GM18868 (cell line): ENCODE measurements at regions not wholly inside any gene's neighbourhood (a gene's known extent, or its start where the extent isn't known, plus 50 kb on each side); places are given as distances from the start of the nearest gene placed in this dataset.
"Not testable (repeated sequence)": the region's sequence is repeated elsewhere in the genome, so short reads cannot be mapped to it uniquely, and the experiment has no call there.

Experiments
- ATAC-seq: cut with Tn5 transposase; IDR thresholded peaks from one replicate; pipeline ENCODE4 v1.9.1; 2021; ENCODE audit warnings: mild to moderate bottlenecking, moderate library complexity; ENCODE audit not compliant: unreplicated experiment

GRCh38 chr13:97774391-97775100 is 178.9 kb upstream of the IPO5 start:
- not testable (repeated sequence) for ATAC-seq

- no peak for ATAC-seq
These were observed 173.0 kb upstream of the IPO5 start for GRCh38 chr13:97780486-97780885.

DNA sequence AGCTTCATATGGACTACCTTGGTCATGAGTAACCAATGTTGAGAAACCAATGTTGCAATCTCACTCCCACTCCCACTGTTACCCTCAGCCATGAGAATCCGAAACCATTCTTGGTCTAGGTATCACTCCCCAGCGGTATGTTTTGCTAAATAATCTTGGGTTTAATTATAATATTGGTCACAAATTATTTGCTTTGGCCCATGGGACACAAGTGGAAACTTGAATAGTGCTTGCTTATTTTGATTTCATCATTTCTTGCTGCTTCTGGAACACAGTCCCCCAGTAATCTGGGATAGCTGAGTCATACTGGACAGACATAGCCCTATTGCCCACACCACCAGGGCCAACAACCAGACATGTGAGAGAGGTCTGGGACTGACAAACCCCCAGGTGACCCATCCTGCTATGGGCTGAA is 171.6 kb upstream of the IPO5 start:
- no peak for ATAC-seq

DNA sequence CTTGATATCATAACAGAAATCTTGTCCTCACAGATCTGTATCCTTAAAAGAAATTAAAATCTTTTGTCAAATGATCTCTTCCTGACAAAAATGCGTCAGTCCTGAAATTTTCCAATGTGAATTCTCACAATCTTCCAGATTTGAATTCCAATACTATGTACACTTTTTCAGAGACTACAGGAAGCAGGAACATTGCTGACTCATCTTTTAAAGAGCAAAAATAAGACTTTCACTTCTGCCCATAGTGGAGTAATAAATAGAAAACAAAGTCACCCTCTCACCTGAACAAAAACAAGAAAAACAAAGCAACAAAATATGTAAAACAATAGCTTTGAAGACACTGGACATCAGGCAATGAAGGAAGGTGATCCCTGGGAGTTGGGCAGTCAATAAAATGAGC is 167.0 kb upstream of the IPO5 start:
- no peak for ATAC-seq

- no peak for ATAC-seq
These were observed 155.9 kb upstream of the IPO5 start for GRCh38 chr13:97797553-97797952.

- no peak for ATAC-seq
These were observed 155.2 kb upstream of the IPO5 start for GRCh38 chr13:97798171-97798821.

DNA sequence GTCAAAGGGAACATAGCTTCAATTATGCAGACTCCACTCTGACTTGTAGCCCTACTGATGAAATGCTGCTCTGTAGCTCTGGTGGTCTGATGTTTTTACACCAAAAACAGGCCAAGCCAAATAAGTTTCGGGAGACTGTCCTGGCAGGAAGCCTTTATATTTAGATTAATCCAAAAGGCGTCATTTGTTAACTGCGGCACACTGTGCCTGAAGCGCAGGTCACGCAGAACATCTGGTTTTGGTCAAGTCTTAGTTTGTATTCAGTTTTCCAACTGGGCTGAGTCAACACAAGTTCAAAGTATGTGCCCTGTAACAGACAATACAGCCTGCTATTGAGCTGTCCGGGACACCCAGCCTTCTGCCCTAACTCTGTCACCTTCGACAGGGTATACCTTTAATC is 154.6 kb upstream of the IPO5 start:
- ATAC-seq = no peak

DNA sequence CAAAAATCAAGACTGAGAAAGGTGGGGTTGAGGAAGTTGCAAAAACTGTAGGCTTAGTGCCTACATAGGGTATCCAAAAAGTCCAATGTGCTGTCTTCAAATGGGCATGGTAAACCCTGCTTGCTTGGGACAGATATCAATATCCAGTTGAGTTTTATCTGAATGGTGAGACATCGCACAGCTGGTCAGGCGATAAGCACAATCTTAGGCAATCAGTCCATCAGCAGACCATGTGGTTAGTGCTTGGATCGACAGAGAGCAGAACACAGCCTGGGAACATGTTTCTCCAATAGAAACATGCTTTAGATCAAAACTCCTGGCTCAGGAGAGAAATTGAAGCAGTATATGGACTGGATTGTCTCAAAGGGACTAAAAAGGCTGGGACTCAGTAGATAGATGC is 151.3 kb upstream of the IPO5 start:
- ATAC-seq = no peak

DNA sequence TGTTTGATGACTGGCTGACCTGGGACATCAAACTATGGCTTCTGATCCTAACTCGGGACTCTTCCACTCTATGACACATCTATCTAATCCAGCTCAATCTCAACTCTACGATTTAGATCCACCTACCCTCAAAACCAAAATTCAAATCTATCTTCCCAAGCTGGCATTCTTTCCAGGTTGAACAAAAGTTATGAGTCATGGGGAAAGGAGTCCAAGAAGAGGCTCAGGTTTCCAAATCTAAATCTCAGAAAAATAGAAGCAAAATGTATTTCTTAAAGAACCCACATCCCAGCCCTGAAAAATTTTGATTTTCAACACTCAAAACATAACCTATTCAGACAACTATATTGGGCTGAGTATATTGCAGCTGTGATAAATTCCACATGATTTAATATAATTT is 143.9 kb upstream of the IPO5 start:
- ATAC-seq = no peak

GRCh38 chr13:97810152-97810551 is 143.3 kb upstream of the IPO5 start:
- ATAC-seq = no peak

DNA sequence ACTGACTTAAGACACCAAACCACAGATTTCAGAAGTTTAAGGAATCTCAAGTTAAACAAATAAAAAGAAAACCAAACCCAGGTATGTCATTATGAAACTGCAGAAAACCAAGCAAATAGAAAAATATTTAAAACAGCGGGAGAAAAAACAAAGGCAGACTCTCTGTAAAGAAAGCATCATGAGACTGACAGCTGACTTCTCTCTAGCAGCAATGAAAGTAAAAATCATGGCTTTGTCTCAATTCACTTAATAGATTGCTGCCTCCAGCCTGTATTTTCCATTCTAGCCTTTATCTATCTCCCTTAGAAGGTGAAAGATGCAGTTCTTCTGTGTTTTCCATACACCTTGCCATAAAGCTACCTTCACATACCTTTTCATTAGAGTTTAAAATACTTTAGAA is 131.1 kb upstream of the IPO5 start:
- no peak for ATAC-seq

DNA sequence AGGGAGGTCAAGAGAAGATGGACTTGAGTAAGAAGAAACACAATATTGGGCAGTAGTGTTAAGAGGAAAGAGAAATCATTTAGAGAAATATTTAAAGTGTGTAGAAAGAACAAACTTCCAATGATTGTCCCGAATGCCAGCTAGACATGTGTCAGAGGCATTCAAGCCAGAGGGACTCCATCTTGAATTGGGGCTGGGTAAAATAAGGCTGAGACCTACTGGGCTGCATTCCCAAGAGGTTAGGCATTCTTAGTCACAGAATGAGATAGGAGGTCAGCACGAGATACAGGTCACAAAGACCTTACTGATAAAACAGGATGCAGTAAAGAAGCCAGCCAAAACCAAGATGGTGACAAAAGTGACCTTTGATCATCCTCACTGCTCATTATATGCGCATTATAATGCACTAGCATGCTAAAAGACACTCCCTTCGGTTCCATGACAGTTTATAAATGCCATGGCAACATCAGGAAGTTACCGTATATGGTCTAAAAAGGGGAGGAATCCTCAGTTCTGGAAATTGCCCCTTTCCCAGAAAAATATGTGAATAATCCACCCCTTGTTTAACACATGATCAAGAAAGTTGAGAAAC is 127.0 kb upstream of the IPO5 start:
- no peak for ATAC-seq

DNA sequence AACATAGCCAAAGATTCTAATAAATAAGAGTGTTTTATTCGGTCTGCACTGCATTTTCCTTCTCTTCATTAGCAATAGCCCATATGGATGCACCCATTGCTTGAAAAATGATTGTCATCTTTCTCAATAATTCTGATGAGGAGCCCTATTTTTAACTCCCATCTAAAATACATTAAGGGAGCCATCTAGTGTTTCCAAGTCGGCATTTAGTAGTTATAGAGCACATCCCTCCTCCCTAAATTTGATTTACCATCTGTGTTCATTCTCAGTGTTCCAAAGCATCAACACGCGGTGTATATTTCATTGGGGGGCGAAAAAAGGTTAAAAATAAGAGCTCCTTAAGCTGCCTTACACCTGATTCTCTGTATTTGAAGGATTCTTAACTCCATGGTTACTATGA is 119.2 kb upstream of the IPO5 start:
- ATAC-seq = no peak

DNA sequence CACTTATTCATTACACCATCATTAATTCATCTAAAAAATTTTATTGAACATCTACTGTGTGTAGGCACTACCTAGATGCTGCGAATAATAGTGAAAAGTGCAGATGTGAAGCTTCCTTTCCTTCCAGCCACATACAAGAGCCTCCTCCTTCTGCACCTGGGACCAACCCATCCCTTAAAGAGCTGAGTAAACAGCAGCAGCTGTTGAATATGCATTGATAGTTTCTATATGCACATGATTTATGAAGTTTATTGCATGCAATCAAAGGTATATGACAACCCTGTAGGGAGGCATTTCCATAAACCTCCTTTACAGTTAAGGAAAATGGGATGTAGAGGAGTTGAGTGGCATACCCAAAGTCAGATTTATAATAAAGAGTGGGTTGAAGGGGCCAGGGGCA is 110.3 kb upstream of the IPO5 start:
- no peak for ATAC-seq

DNA sequence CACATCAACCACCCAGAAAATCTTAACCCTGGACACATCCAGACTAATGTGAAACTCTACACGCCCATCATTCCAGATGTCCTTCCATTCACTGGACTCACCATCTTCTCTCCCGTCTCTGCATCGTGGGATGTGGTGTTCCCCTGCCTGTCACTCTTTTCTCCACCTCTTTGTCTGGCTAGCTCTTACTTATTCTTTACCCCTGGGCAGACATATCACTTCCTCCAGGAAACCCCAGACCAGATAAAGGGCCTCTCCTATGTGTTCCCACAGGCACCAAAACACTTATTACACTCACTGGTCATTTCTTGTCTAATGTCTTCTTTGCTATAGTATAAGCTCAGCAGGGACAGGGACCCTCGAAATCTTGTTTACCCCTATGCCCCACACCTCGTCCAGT is 109.3 kb upstream of the IPO5 start:
- no peak for ATAC-seq

GRCh38 chr13:97848886-97849285 is 104.6 kb upstream of the IPO5 start:
- ATAC-seq = no peak

- ATAC-seq = peak; percentile 94
These were observed 104.2 kb upstream of the IPO5 start for GRCh38 chr13:97849305-97849704.

DNA sequence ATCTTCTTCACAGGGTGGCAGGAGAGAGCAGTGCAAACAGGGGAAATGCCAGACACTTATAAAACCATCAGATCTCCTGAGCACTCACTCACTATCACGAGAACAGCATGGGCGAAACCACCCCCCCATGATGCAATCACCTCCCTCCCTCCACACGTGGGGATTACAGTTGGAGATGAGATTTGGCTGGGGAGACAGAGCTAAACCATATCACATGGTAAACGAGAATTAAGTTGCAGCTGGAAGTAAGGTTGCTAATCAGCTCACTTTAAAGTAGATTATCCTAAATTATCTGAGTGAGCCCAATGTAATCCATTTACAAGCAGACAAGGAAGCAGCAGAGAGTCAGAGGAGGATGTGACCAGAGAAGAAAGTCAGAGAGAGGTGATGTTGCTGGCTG is 102.2 kb upstream of the IPO5 start:
- ATAC-seq = no peak

DNA sequence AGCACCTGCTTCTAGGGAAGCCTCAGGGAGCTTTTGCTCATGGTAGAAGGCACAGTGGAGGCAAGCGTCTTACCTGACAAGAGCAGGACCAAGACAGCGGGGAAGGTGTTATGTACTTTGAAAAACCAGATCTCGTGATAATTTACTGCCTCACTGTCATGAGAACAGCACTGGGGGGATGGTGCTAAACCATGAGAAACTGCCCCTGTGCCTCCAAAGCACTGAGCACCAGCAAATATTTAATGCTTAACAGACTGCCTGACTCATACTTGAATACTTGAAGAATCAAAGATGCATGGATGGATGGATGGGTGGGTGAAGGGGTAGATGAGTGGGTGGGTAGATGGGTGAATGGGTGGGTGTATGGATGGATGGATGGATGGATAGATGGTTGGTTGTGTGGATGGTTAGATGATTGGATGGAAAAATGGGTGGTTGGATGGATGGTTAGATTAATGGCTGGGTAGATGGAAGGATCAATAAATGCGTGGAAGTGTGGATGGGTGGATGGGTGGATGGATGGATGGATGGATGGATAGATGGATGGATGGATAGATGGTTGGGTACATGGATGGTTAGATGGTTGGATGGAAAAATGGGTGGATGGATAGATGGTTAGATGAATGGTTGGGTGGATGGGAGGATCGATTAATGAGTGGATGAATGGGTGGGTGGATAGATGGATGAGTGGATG is 101.1 kb upstream of the IPO5 start:
- no peak for ATAC-seq

- ATAC-seq = no peak
These were observed 99.9 kb upstream of the IPO5 start for GRCh38 chr13:97853550-97853949.

DNA sequence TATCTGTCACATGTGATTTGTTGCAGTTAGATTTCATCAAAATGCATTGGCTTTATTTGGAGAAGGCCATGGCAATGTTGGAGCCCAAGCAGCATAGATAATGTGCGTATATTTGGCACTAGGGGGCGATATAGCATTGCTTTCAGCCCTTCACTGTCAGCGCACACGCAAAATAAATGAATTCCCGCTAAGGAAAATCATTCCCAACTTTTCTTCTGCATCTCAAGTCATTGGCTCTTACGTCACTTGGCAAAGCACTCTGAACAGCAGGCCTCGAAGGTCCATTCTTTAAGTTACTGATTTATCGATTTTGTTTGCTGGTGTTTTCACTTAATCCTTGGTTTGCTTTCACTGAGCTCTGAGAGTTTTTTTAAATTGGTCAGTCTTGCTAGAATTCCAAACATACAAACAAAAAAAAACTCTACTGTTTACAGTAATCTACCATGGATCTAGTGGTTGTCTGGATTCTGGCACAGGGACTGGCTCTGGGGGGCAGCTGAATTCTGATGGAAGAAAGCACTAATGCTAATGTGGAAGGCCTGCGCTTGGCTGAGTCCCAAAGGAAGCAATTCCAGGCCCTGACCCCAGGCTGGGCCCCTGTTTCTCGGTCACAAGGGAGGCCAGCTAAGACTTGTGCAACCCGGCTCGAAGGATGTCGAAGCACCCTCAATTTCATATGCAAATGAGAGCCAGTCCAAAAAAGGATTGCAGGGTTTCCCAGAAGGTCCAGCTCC is 97.7 kb upstream of the IPO5 start:
- ATAC-seq = peak; percentile 56
